HCT116 (cell line): ENCODE measurements at regions not wholly inside any gene's neighbourhood (a gene's known extent, or its start where the extent isn't known, plus 50 kb on each side); places are given as distances from the start of the nearest gene placed in this dataset.

ENCODE experiments used
- ATAC-seq: fragments of 200-7000 bp; cut with Tn5 transposase; 2 replicates; pipeline ENCODE4 v1.9.1; 2020; ENCODE audit warnings: mild to moderate bottlenecking, moderate library complexity
- BruUV-seq: library from RNA; stranded (reverse); fragments of 400-500 nt; replicated peaks from 2 replicates; lab custom pipeline; 2021; lab: Mats Ljungman, UMichigan
- CTCF ChIA-PET: fragments of 300-600 bp; sonication (Branson Sonifier 250); formaldehyde crosslinking; loops from one replicate; lab custom pipeline; 2021; ENCODE audit warnings: antibody characterized with exemption; lab: Charles Lee
- POLR2A ChIA-PET: fragments of 300-600, 350-600 bp; sonication (Branson Sonifier 250); formaldehyde crosslinking; loops from one replicate; lab custom pipeline; 2021; ENCODE audit warnings: antibody characterized with exemption; lab: Charles Lee
- RAD21 ChIA-PET, 2 experiments: fragments of 300-600 bp; sonication (Branson Sonifier 250); formaldehyde crosslinking; loops; one replicate each; lab custom pipeline; 2023; ENCODE audit warnings: low total read pairs in 2 of 2; ENCODE audit not compliant: uncharacterized antibody in 2 of 2, unreplicated experiment in 2 of 2, low non-redundant PET in 1 of 2; lab: Charles Lee
- DNase-seq: peaks from one replicate; pipeline ENCODE4 v3.0.0-alpha.2; 2010; ENCODE audit warnings: low read depth, low spot score
- H2AFZ ChIP-seq: fragments of 200-600 bp; shearing (Covaris generic), sonication (generic); 2 replicates; pipeline ENCODE4 v1.6.1; 2017; ENCODE audit warnings: low read depth, mixed run types, mixed read lengths, antibody characterized with exemption, low read length; ENCODE audit not compliant: poor library complexity, severe bottlenecking
- H3K27ac ChIP-seq: 2 replicates; pipeline ENCODE4 v1.5.1; 2012; ENCODE audit warnings: low read depth, low read length
- H3K27me3 ChIP-seq: fragments of 200-600 bp; sonication (generic); 2 replicates; pipeline ENCODE4 v1.6.1; 2016; ENCODE audit warnings: mixed run types, low read length, mixed read lengths; ENCODE audit not compliant: insufficient read depth
- H3K36me3 ChIP-seq, 2 experiments: fragments of 200-500 bp in 1 of 2; fragments of 200-600 bp in 1 of 2; sonication (Bioruptor generic) in 1 of 2; sonication (generic) in 1 of 2; 2 replicates each; pipeline versions ENCODE4 v1.5.1 to v1.6.1; 2014 to 2016; ENCODE audit warnings: low read length in 2 of 2, inconsistent platforms in 1 of 2, mixed read lengths in 1 of 2, mixed run types in 1 of 2; ENCODE audit not compliant: insufficient read depth in 2 of 2, control insufficient read depth in 1 of 2
- H3K4me1 ChIP-seq, 2 experiments: fragments of 200-600 bp in 1 of 2; sonication (generic) in 1 of 2; 2 replicates each; pipeline versions ENCODE4 v1.5.1 to v1.6.1; 2012 to 2017; ENCODE audit warnings: low read length in 2 of 2, inconsistent platforms in 1 of 2, mild to moderate bottlenecking in 1 of 2, mixed read lengths in 1 of 2, mixed run types in 1 of 2, moderate library complexity in 1 of 2; ENCODE audit not compliant: insufficient read depth in 2 of 2, control insufficient read depth in 1 of 2
- H3K4me2 ChIP-seq: fragments of 200-600 bp; sonication (generic); 2 replicates; pipeline ENCODE4 v1.6.1; 2017; ENCODE audit warnings: mixed run types, low read length, mixed read lengths
- H3K4me3 ChIP-seq, 2 experiments: fragments of 200-600 bp in 1 of 2; sonication (generic) in 1 of 2; replicated peaks in 1 of 2; 2 replicates each; pipeline ENCODE4 v1.5.1; 2011 to 2016; ENCODE audit warnings: low read length in 2 of 2, control low read depth in 1 of 2, low read depth in 1 of 2, mild to moderate bottlenecking in 1 of 2, mixed read lengths in 1 of 2, mixed run types in 1 of 2
- H3K79me2 ChIP-seq: fragments of 200-600 bp; sonication (generic); 2 replicates; pipeline ENCODE4 v1.6.1; 2017; ENCODE audit warnings: mild to moderate bottlenecking, mixed run types, low read length, moderate library complexity, mixed read lengths; ENCODE audit not compliant: insufficient read depth
- H3K9ac ChIP-seq: fragments of 200-600 bp; sonication (generic); 2 replicates; pipeline ENCODE4 v1.6.1; 2016; ENCODE audit warnings: low read length, mixed read lengths
- H3K9me2 ChIP-seq: fragments of 200-600 bp; sonication (generic), shearing (Covaris generic); 2 replicates; pipeline ENCODE4 v1.6.1; 2017; ENCODE audit warnings: mixed run types, mild to moderate bottlenecking, moderate library complexity; ENCODE audit not compliant: insufficient read depth
- H3K9me3 ChIP-seq, 2 experiments: fragments of 200-500 bp in 1 of 2; fragments of 200-600 bp in 1 of 2; sonication (Bioruptor generic) in 1 of 2; sonication (generic) in 1 of 2; 2 replicates each; pipeline ENCODE4 v1.6.1; 2014 to 2017; ENCODE audit warnings: low read length in 2 of 2, mixed read lengths in 2 of 2, inconsistent platforms in 1 of 2, low read depth in 1 of 2, mild to moderate bottlenecking in 1 of 2, mixed run types in 1 of 2, moderate library complexity in 1 of 2; ENCODE audit not compliant: control insufficient read depth in 1 of 2, insufficient read depth in 1 of 2
- H4K20me1 ChIP-seq: fragments of 200-600 bp; sonication (generic), shearing (Covaris generic); 2 replicates; pipeline ENCODE4 v1.6.1; 2017; ENCODE audit warnings: mixed run types, mild to moderate bottlenecking, moderate library complexity; ENCODE audit not compliant: insufficient read depth
- CEBPB ChIP-seq: IDR thresholded peaks from 2 replicates; pipeline ENCODE4 v1.6.1; 2012; ENCODE audit warnings: low read depth
- CTCF ChIP-seq, 3 experiments: fragments of 200-600 bp in 1 of 3; sonication (generic) in 1 of 3; IDR thresholded peaks in 2 of 3; conservative IDR thresholded peaks in 1 of 3; 2 replicates each; pipeline ENCODE4 v1.5.1; 2012 to 2017; ENCODE audit warnings: low read depth in 2 of 3, low read length in 2 of 3, antibody characterized with exemption in 1 of 3, borderline replicate concordance in 1 of 3, control low read depth in 1 of 3, mild to moderate bottlenecking in 1 of 3, mixed read lengths in 1 of 3, mixed run types in 1 of 3, moderate library complexity in 1 of 3; ENCODE audit not compliant: insufficient read depth in 1 of 3
- ELF1 ChIP-seq: IDR thresholded peaks from 2 replicates; pipeline ENCODE4 v1.6.1; 2012; ENCODE audit warnings: low read depth, borderline replicate concordance
- EZH2 ChIP-seq: fragments of 200-600 bp; sonication (generic); IDR thresholded peaks from 2 replicates; pipeline ENCODE4 v1.6.1; 2017; ENCODE audit warnings: antibody characterized with exemption, mixed run types
- FOSL1 ChIP-seq: IDR thresholded peaks from 2 replicates; pipeline ENCODE4 v1.6.1; 2012; ENCODE audit warnings: low read depth
- JUND ChIP-seq: IDR thresholded peaks from 2 replicates; pipeline ENCODE4 v1.6.1; 2012
- REST ChIP-seq: IDR thresholded peaks from 2 replicates; pipeline ENCODE4 v1.6.1; 2012; ENCODE audit warnings: low read depth
- SP1 ChIP-seq: IDR thresholded peaks from 2 replicates; pipeline ENCODE4 v1.6.1; 2012; ENCODE audit warnings: low read depth
- SRF ChIP-seq: IDR thresholded peaks from 2 replicates; pipeline ENCODE4 v1.6.1; 2012; ENCODE audit warnings: low read depth
- TCF7L2 ChIP-seq: IDR thresholded peaks from 2 replicates; pipeline ENCODE4 v1.7.0; 2011; ENCODE audit warnings: borderline replicate concordance, inconsistent platforms; ENCODE audit not compliant: insufficient read depth, insufficient read length; ENCODE audit errors: extremely low read depth
- YY1 ChIP-seq: IDR thresholded peaks from 2 replicates; pipeline ENCODE4 v1.6.1; 2011; ENCODE audit warnings: low read length, low read depth, moderate library complexity, mild to moderate bottlenecking; ENCODE audit not compliant: insufficient replicate concordance; ENCODE audit errors: extremely low read depth
- ZFX ChIP-seq: fragments of 450-650 bp; IDR thresholded peaks from 2 replicates; pipeline ENCODE4 v1.6.1; 2017
- ZNF274 ChIP-seq: fragments of 200-500 bp; sonication (Bioruptor generic); IDR thresholded peaks from 2 replicates; pipeline ENCODE4 v1.6.1; 2014; ENCODE audit warnings: mild to moderate bottlenecking, low read depth, low read length, inconsistent platforms
- intact Hi-C: fragments of 100-400 bp; cut with micrococcal nuclease; formaldehyde crosslinking; loops from 2 replicates; pipeline ENCODE4 v1.10.0; 2022
- TF ChIP-seq, protein P1 (sequence below): IDR thresholded peaks from 2 replicates; pipeline ENCODE4 v1.6.1; 2012

- TF ChIP-seq CTCF (IDR thresholded peaks at IDR 0.05 in 2 of 3, conservative IDR thresholded peaks at IDR 0.05 in 1 of 3; ENCODE audit: borderline replicate concordance in 1 of 3, insufficient read depth in 1 of 3, low read depth in 2 of 3, low read length in 2 of 3) = no peak
- no peak for TF ChIP-seq TCF7L2
Observed at GRCh38 chr10:30784897-30785605, 155.5 kb upstream of the LYZL2 start (continued).

- intact Hi-C loops = loop anchor here (2.0 to 10.0 kb wide), 3 partner anchors 700 to 1020 kb away; no protein-coding TSS in a partner anchor
- no peaks in the 10 kb centered on the region for H3K9me2 ChIP-seq
- no peak overlapping the region for H3K27ac ChIP-seq
- H2AFZ ChIP-seq = no peak overlapping the region
- H4K20me1 ChIP-seq = no peaks in the 10 kb centered on the region
- DNase-seq (no peak), ATAC-seq (no peak)
- TF ChIP-seq FOSL1 (no peak), SP1 (no peak), CEBPB (no peak), REST (no peak), ZFX (no peak), JUND (no peak), ZNF274 (no peak), TCF7L2 (no peak), EZH2 (no peak), SRF (no peak), YY1 (no peak), ELF1 (no peak)
- TF ChIP-seq, protein P1, sequence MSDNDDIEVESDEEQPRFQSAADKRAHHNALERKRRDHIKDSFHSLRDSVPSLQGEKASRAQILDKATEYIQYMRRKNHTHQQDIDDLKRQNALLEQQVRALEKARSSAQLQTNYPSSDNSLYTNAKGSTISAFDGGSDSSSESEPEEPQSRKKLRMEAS = no peak
- H3K79me2 ChIP-seq = no peaks in the 10 kb centered on the region
- no peak overlapping the region for H3K4me2 ChIP-seq
- BruUV-seq = no TSS peak
- H3K9ac ChIP-seq = no peak overlapping the region
- RAD21 ChIA-PET = no interaction called here
- no peaks in the 10 kb centered on the region; the same call in 1 of the 2 replicates for H3K27me3 ChIP-seq
- H3K4me1 ChIP-seq = no peaks in the 10 kb centered on the region; a peak in 1 of 4 replicates
- POLR2A ChIA-PET = no interaction called here
- no peaks in the 10 kb centered on the region for H3K36me3 ChIP-seq
- no peak overlapping the region for H3K4me3 ChIP-seq
- no peaks in the 10 kb centered on the region for H3K9me3 ChIP-seq
- CTCF ChIA-PET = interaction anchor here (0.8 to 1.6 kb wide), 2 partner anchors 24 to 684 kb away, joined by 3 to 4 read pairs; no protein-coding TSS in a partner anchor
Observed at GRCh38 chr10:30784524-30784896, 155.0 kb upstream of the LYZL2 start.
